GM12891 (cell line): ENCODE measurements at regions not wholly inside any gene's neighbourhood (a gene's known extent, or its start where the extent isn't known, plus 50 kb on each side); places are given as distances from the start of the nearest gene placed in this dataset.

Experiments used
- POLR2A ChIP-seq: IDR thresholded peaks from 2 replicates; pipeline ENCODE4 v1.6.1; 2011; ENCODE audit warnings: low read depth, low read length, control low read depth
- POLR2AphosphoS5 ChIP-seq: IDR thresholded peaks from 2 replicates; pipeline ENCODE4 v1.6.1; 2011; ENCODE audit warnings: low read depth, low read length, control low read depth
- POU2F2 ChIP-seq: IDR thresholded peaks from 2 replicates; pipeline ENCODE4 v1.6.1; 2011; ENCODE audit warnings: low read depth, mild to moderate bottlenecking, control low read depth, low read length, moderate library complexity
- SPI1 ChIP-seq: IDR thresholded peaks from 2 replicates; pipeline ENCODE4 v1.6.1; 2011; ENCODE audit warnings: low read depth, low read length, control low read depth
- TAF1 ChIP-seq: IDR thresholded peaks from 2 replicates; pipeline ENCODE4 v1.6.1; 2011; ENCODE audit warnings: low read depth, low read length, control low read depth

- TF ChIP-seq TAF1 (no peak), POLR2A (no peak), POLR2AphosphoS5 (no peak), SPI1 (no peak), POU2F2 (no peak)
Measured at GRCh38 chr11:130737041-130737830, 179.0 kb downstream of the SNX19 start.
